Caco-2 (cell line): ENCODE measurements at regions not wholly inside any gene's neighbourhood (a gene's known extent, or its start where the extent isn't known, plus 50 kb on each side); places are given as distances from the start of the nearest gene placed in this dataset.

Experiments used
- BruUV-seq: library from RNA; stranded (reverse); fragments of 400-500 nt; replicated peaks from 2 replicates; lab custom pipeline; 2021; lab: Mats Ljungman, UMichigan
- CTCF ChIA-PET: fragments of 300-600 bp; sonication (Branson Sonifier 250); formaldehyde crosslinking; loops from one replicate; lab custom pipeline; 2022; ENCODE audit warnings: antibody characterized with exemption; lab: Charles Lee
- POLR2A ChIA-PET: fragments of 300-600 bp; sonication (Branson Sonifier 250); formaldehyde crosslinking; loops from one replicate; lab custom pipeline; 2022; ENCODE audit warnings: antibody characterized with exemption; lab: Charles Lee
- DNase-seq, 2 experiments: peaks; one replicate each; pipeline versions ENCODE4 v3.0.0 to v3.0.0-alpha.2; 2020 to 2022
- H3K27me3 ChIP-seq: replicated peaks from 2 replicates; pipeline ENCODE4 v1.6.0; 2011; ENCODE audit warnings: low read length; ENCODE audit not compliant: control insufficient read depth, insufficient read depth
- H3K36me3 ChIP-seq: 2 replicates; pipeline ENCODE4 v1.5.1; 2011; ENCODE audit warnings: low read length; ENCODE audit not compliant: control insufficient read depth, insufficient read depth
- H3K4me1 ChIP-seq: fragments of 250-450 bp; sonication (Bioruptor Pico); 2 replicates; pipeline ENCODE4 v1.5.1; 2020; ENCODE audit warnings: mild to moderate bottlenecking
- H3K4me3 ChIP-seq: 2 replicates; pipeline ENCODE4 v1.5.1; 2011; ENCODE audit warnings: low read depth, mild to moderate bottlenecking, control low read depth, low read length
- H3K9me3 ChIP-seq: fragments of 250-450 bp; sonication (Bioruptor Pico); 2 replicates; pipeline ENCODE4 v1.5.1; 2020; ENCODE audit warnings: mild to moderate bottlenecking, moderate library complexity
- H3K27ac Mint-ChIP-seq: one replicate; pipeline ENCODE4 v1.8.0; 2022; ENCODE audit warnings: mixed read lengths; ENCODE audit not compliant: unreplicated experiment
- H3K27me3 Mint-ChIP-seq: one replicate; pipeline ENCODE4 v1.8.0; 2022; ENCODE audit warnings: mixed read lengths; ENCODE audit not compliant: insufficient read depth, unreplicated experiment
- H3K36me3 Mint-ChIP-seq: one replicate; pipeline ENCODE4 v1.8.0; 2022; ENCODE audit warnings: mild to moderate bottlenecking, mixed read lengths; ENCODE audit not compliant: insufficient read depth, unreplicated experiment
- H3K4me1 Mint-ChIP-seq: one replicate; pipeline ENCODE4 v1.8.0; 2022; ENCODE audit warnings: low read depth, mixed read lengths; ENCODE audit not compliant: unreplicated experiment
- H3K4me3 Mint-ChIP-seq: one replicate; pipeline ENCODE4 v1.8.0; 2022; ENCODE audit warnings: mild to moderate bottlenecking, moderate library complexity, mixed read lengths; ENCODE audit not compliant: unreplicated experiment
- H3K9me3 Mint-ChIP-seq: one replicate; pipeline ENCODE4 v1.8.0; 2022; ENCODE audit warnings: mixed read lengths; ENCODE audit not compliant: unreplicated experiment
- intact Hi-C: fragments of 100-400 bp; cut with micrococcal nuclease; formaldehyde crosslinking; loops from one replicate; pipeline ENCODE4 v1.10.0; 2022; ENCODE audit not compliant: unreplicated experiment
- TF ChIP-seq, protein P1 (sequence below), 2 experiments: fragments of 200-600 bp in 1 of 2; IDR thresholded peaks; 1 replicate in 1 of 2; 2 replicates in 1 of 2; pipeline versions ENCODE4 v1.5.1 to v1.8.0; 2011 to 2022; ENCODE audit warnings: antibody characterized with exemption in 1 of 2, control low read depth in 1 of 2, inconsistent platforms in 1 of 2, low read depth in 1 of 2, low read length in 1 of 2, mild to moderate bottlenecking in 1 of 2, moderate library complexity in 1 of 2; ENCODE audit not compliant: insufficient read depth in 1 of 2, severe bottlenecking in 1 of 2, unreplicated experiment in 1 of 2

DNA sequence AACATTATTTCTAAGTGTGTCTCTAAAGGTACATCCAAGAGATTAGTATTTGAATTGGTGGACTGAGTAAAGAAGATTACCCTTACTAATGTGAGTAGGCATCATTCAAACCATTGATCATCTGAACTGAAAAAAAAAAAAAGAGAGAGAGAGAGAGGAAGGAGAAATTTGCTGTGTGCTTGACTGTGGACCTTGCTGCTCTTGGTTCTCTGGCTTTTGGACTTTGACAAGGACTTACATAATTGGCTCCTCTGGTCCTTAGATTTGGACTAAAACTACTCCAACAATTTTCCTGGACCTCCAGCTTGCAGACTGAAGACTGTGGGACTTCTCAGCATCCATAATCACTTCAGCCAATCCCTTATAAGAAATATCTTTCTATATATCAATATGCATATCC is 1091.9 kb upstream of the EDIL3 start:
- CTCF ChIA-PET = no interaction called here
- no peak overlapping the region for H3K27ac Mint-ChIP-seq
- no peak for DNase-seq
- H3K36me3 Mint-ChIP-seq = no peaks in the 10 kb centered on the region
- Histone ChIP-seq H3K9me3 (peaks cover 7% of the 10 kb centered on the region; the same call in 1 of the 2 replicates), H3K27me3 (no peaks in the 10 kb centered on the region), H3K36me3 (no peaks in the 10 kb centered on the region), H3K4me1 (no peaks in the 10 kb centered on the region), H3K4me3 (no peak overlapping the region)
- TF ChIP-seq, protein P1, sequence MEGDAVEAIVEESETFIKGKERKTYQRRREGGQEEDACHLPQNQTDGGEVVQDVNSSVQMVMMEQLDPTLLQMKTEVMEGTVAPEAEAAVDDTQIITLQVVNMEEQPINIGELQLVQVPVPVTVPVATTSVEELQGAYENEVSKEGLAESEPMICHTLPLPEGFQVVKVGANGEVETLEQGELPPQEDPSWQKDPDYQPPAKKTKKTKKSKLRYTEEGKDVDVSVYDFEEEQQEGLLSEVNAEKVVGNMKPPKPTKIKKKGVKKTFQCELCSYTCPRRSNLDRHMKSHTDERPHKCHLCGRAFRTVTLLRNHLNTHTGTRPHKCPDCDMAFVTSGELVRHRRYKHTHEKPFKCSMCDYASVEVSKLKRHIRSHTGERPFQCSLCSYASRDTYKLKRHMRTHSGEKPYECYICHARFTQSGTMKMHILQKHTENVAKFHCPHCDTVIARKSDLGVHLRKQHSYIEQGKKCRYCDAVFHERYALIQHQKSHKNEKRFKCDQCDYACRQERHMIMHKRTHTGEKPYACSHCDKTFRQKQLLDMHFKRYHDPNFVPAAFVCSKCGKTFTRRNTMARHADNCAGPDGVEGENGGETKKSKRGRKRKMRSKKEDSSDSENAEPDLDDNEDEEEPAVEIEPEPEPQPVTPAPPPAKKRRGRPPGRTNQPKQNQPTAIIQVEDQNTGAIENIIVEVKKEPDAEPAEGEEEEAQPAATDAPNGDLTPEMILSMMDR (IDR thresholded peaks at IDR 0.05; ENCODE audit: insufficient read depth in 1 of 2, low read depth in 1 of 2, low read length in 1 of 2, severe bottlenecking in 1 of 2, unreplicated experiment in 1 of 2) = no peak
- no TSS peak for BruUV-seq
- H3K27me3 Mint-ChIP-seq = no peaks in the 10 kb centered on the region
- POLR2A ChIA-PET = no interaction called here
- no peak overlapping the region for H3K4me3 Mint-ChIP-seq
- no peaks in the 10 kb centered on the region for H3K9me3 Mint-ChIP-seq
- no peaks in the 10 kb centered on the region for H3K4me1 Mint-ChIP-seq
- intact Hi-C loops = no loop called here

DNA sequence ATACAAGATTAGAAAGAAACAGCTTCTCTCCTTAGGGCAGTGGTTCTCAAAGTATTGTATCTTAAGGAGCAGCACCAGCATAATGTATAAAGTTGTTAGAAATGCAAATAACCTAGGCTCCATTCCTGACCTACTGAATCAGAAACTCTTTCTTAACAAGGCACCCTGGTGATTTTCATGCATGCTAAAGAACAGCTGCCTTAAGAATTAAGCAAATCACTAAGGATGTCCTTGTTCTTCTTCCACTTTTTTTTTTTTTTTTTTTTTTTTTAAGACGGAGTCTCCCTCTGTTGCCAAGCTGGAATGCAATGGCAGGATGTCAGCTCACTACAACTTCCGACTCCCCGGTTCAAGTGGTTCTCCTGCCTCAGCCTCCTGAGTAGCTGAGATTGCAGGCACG is 1095.2 kb upstream of the EDIL3 start:
- no peak for DNase-seq
- Histone ChIP-seq H3K9me3 (peaks cover 10% of the 10 kb centered on the region), H3K27me3 (no peaks in the 10 kb centered on the region), H3K4me1 (no peaks in the 10 kb centered on the region), H3K36me3 (no peaks in the 10 kb centered on the region), H3K4me3 (no peak overlapping the region)
- intact Hi-C loops = no loop called here
- Mint-ChIP-seq H3K27me3 (no peaks in the 10 kb centered on the region), H3K27ac (no peak overlapping the region), H3K36me3 (no peaks in the 10 kb centered on the region), H3K4me3 (no peak overlapping the region), H3K4me1 (no peaks in the 10 kb centered on the region), H3K9me3 (peaks cover 4% of the 10 kb centered on the region)
- TF ChIP-seq, protein P1 (IDR thresholded peaks at IDR 0.05; ENCODE audit: insufficient read depth in 1 of 2, low read depth in 1 of 2, low read length in 1 of 2, severe bottlenecking in 1 of 2, unreplicated experiment in 1 of 2) = no peak
- ChIA-PET POLR2A (no interaction called here), CTCF (no interaction called here)
- BruUV-seq = no TSS peak

DNA sequence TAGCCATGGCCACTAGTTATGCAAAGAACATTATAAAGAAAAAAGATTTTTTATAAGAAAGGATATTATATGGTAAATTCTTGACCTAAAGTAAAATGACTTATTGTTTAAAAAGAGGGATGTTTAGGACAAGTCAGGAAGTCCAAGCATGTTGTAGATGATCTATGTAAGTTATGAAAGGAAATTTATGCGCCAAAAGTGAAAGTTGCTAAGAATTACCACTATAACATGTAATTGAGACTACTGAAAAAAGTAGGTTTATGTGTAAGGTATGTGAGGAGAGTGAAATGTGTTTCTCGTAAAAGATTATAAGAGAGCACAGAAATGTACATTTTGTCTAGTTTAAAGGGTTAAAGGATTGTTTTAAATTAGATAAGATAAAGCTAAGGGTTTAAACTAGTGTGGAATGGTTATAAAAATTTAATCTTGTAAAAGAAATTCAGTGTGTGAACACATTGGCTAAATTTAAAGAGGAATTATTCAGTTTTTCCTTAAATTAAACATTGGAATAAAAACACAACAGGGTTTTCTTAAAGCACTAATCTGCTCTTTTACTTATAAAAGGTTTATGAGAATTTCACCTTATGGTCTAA is 1100.4 kb upstream of the EDIL3 start:
- BruUV-seq = no TSS peak
- Mint-ChIP-seq H3K27ac (no peak overlapping the region), H3K4me3 (no peak overlapping the region), H3K4me1 (no peaks in the 10 kb centered on the region), H3K9me3 (peaks cover 19% of the 10 kb centered on the region), H3K36me3 (no peaks in the 10 kb centered on the region), H3K27me3 (no peaks in the 10 kb centered on the region)
- peaks cover 16% of the 10 kb centered on the region for H3K9me3 ChIP-seq
- ChIA-PET CTCF (no interaction called here), POLR2A (no interaction called here)
- intact Hi-C loops = no loop called here
- DNase-seq = no peak
- no peaks in the 10 kb centered on the region for H3K36me3 ChIP-seq
- TF ChIP-seq, protein P1 (IDR thresholded peaks at IDR 0.05; ENCODE audit: insufficient read depth in 1 of 2, low read depth in 1 of 2, low read length in 1 of 2, severe bottlenecking in 1 of 2, unreplicated experiment in 1 of 2) = no peak
- H3K4me1 ChIP-seq = no peaks in the 10 kb centered on the region
- H3K4me3 ChIP-seq = no peak overlapping the region
- H3K27me3 ChIP-seq = no peaks in the 10 kb centered on the region
